Stomach (tissue), 8 donors: ENCODE measurements at regions not wholly inside any gene's neighbourhood (a gene's known extent, or its start where the extent isn't known, plus 50 kb on each side); places are given as distances from the start of the nearest gene placed in this dataset.

Source experiments
- DNase-seq, 2 donors: peaks; one replicate each; pipeline versions ENCODE4 v3.0.0 to v3.0.0-alpha.2; 2013 to 2019
- H3K27ac ChIP-seq, 5 donors: fragments of 200-600 bp in 4 of 5; sonication (generic) in 4 of 5; one replicate each; pipeline ENCODE4 v1.5.1; 2013 to 2019; ENCODE audit warnings: mild to moderate bottlenecking in 1 of 5, moderate library complexity in 1 of 5
- H3K27me3 ChIP-seq, 3 donors: fragments of 200-600 bp; sonication (generic); one replicate each; pipeline ENCODE4 v1.5.1; 2017 to 2019; ENCODE audit warnings: mixed run types in 1 of 3
- H3K36me3 ChIP-seq, 4 donors: fragments of 200-600 bp; sonication (generic); 1 replicate in 3 of 4; 2 replicates in 1 of 4; pipeline ENCODE4 v1.5.1; 2016 to 2019
- H3K4me1 ChIP-seq, 4 donors: fragments of 200-600 bp; sonication (generic); one replicate each; pipeline ENCODE4 v1.5.1; 2016 to 2019
- H3K4me3 ChIP-seq, 4 donors: fragments of 200-600 bp; sonication (generic) in 3 of 4; one replicate each; pipeline ENCODE4 v1.5.1; 2016 to 2019; ENCODE audit warnings: mild to moderate bottlenecking in 1 of 4
- H3K9me3 ChIP-seq, 4 donors: fragments of 200-600 bp; sonication (generic); one replicate each; pipeline ENCODE4 v1.5.1; 2016 to 2019
- EP300 ChIP-seq: sonication (generic); formaldehyde crosslinking; IDR thresholded peaks from one replicate; pipeline ENCODE4 v1.6.1; 2017; ENCODE audit warnings: antibody characterized with exemption
- POLR2A ChIP-seq, 4 donors: fragments of 450-650 bp; IDR thresholded peaks; one replicate each; pipeline ENCODE4 v1.6.1; 2016; ENCODE audit warnings: antibody characterized with exemption in 4 of 4, control low read depth in 2 of 4, mild to moderate bottlenecking in 1 of 4, moderate library complexity in 1 of 4
- POLR2AphosphoS5 ChIP-seq, 3 donors: sonication (generic); formaldehyde crosslinking; IDR thresholded peaks; one replicate each; pipeline ENCODE4 v1.6.1; 2016; ENCODE audit warnings: antibody characterized with exemption in 3 of 3
- WGBS, 5 donors: extraction: QIAGEN DNeasy Blood & Tissue Kit in 3 of 5; methylation state at CpG; one replicate each; pipeline versions ENCODE4 v1.1.5 to v1.1.7; 2013 to 2018; 5-methylcytosine and 5-hydroxymethylcytosine counted together
- intact Hi-C: fragments of 100-400 bp; cut with DNase I; formaldehyde crosslinking; loops from one replicate; pipeline ENCODE4 v1.15.1; 2023; ENCODE audit warnings: low total_unique reads
- TF ChIP-seq, protein P1 (sequence below), 7 experiments: fragments of 450-650 bp in 4 of 7; fragments of 200-600 bp in 3 of 7; sonication (generic) in 3 of 7; IDR thresholded peaks; one replicate each; pipeline ENCODE4 v1.5.1; 2016 to 2019; ENCODE audit warnings: antibody characterized with exemption in 7 of 7, control low read depth in 2 of 7, mild to moderate bottlenecking in 1 of 7
- donor health status: healthy with polysubstance abuse.
- donor health status: Bipolar disorder and iron deficiency.
- donor health status: healthy.

GRCh38 chr4:148694702-148695101 is 252.5 kb upstream of the NR3C2 start:
- Histone ChIP-seq H3K36me3 (no peaks in the 10 kb centered on the region), H3K9me3 (no peaks in the 10 kb centered on the region), H3K27me3 (no peaks in the 10 kb centered on the region), H3K27ac (no peak overlapping the region), H3K4me3 (no peak overlapping the region), H3K4me1 (no peaks in the 10 kb centered on the region)
- TF ChIP-seq, protein P1, sequence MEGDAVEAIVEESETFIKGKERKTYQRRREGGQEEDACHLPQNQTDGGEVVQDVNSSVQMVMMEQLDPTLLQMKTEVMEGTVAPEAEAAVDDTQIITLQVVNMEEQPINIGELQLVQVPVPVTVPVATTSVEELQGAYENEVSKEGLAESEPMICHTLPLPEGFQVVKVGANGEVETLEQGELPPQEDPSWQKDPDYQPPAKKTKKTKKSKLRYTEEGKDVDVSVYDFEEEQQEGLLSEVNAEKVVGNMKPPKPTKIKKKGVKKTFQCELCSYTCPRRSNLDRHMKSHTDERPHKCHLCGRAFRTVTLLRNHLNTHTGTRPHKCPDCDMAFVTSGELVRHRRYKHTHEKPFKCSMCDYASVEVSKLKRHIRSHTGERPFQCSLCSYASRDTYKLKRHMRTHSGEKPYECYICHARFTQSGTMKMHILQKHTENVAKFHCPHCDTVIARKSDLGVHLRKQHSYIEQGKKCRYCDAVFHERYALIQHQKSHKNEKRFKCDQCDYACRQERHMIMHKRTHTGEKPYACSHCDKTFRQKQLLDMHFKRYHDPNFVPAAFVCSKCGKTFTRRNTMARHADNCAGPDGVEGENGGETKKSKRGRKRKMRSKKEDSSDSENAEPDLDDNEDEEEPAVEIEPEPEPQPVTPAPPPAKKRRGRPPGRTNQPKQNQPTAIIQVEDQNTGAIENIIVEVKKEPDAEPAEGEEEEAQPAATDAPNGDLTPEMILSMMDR (IDR thresholded peaks at IDR 0.05): no peak
- TF ChIP-seq POLR2AphosphoS5 (IDR thresholded peaks at IDR 0.05) (no peak), EP300 (no peak), POLR2A (IDR thresholded peaks at IDR 0.05) (no peak)
- DNase-seq: no peak
- 58 to 75% (median 60%) methylated on average over 5 of the region's 5 CpGs for WGBS, 5 donors
- intact Hi-C loops: no loop called here

DNA sequence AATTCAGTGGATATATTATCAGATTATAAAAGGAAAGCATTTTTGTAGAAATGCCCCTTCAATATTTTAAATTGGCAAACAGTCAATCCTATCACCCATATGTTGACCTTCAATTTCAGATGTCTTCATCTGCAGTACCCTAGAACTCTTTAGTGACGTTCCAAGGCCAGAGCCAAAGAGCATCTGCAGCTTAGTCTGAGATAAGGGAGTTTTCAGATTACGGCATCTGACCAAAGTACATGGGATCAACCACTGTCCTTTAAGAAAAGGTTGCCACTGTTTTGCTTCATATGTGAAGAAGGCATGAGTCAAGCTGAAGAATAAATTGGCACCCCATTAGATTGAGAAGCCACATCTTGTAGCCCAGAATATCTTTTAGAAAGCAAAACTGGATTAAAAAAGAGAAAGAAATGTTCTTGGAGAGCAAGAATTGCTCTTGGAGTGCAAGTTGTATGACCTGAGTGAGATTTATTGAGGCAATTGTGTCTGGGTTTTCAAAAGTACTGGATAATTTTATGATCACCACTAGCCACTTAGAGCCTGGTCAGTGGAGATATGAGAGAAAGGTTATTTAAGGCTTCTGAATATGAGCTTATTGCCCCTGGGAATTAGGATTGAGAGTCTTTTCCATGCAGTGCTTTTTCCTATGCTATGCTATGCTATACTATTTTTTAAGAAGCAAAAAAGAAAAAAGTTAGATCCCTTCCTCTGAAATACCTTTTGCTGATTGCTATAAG is 251.9 kb upstream of the NR3C2 start:
- Histone ChIP-seq H3K36me3 (no peaks in the 10 kb centered on the region), H3K27me3 (no peaks in the 10 kb centered on the region), H3K4me1 (no peaks in the 10 kb centered on the region), H3K4me3 (no peak overlapping the region), H3K9me3 (no peaks in the 10 kb centered on the region), H3K27ac (no peak overlapping the region)
- TF ChIP-seq EP300: no peak
- intact Hi-C loops: no loop called here
- 71 to 93% (median 83%) methylated on average over 2 of the region's 2 CpGs for WGBS, 5 donors
- no peak for DNase-seq

DNA sequence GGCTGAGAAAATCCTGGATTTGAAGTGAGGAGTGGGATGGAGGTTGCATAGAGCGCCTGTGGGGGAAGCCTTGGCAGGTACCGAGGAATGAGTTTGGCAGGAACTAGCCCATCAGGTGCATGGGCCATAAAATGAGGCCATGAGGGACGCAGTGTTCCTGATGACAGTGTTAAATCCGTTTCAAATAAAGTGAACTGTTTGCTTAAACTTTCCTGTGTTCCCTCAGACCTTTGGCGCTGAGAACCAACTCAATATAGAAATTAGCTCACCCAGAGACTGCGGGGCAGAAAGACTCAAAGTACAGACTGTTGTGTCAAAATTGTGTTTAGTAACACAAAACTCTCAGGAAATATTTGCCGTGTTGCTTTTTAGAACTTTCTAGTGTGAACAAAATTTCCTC is 250.0 kb upstream of the NR3C2 start:
- H3K4me3 ChIP-seq: no peak overlapping the region
- H3K27me3 ChIP-seq: no peaks in the 10 kb centered on the region
- no peak for DNase-seq
- TF ChIP-seq EP300 (no peak), POLR2AphosphoS5 (IDR thresholded peaks at IDR 0.05) (no peak), POLR2A (IDR thresholded peaks at IDR 0.05) (no peak)
- TF ChIP-seq, protein P1 (IDR thresholded peaks at IDR 0.05): no peak
- H3K36me3 ChIP-seq: no peaks in the 10 kb centered on the region
- H3K4me1 ChIP-seq: no peaks in the 10 kb centered on the region
- 72 to 85% (median 79%) methylated on average over 7 of the region's 7 CpGs for WGBS, 5 donors
- intact Hi-C loops: no loop called here
- no peaks in the 10 kb centered on the region for H3K9me3 ChIP-seq
- H3K27ac ChIP-seq: no peak overlapping the region

- Histone ChIP-seq H3K4me3 (no peak overlapping the region), H3K27ac (no peak overlapping the region), H3K36me3 (no peaks in the 10 kb centered on the region), H3K27me3 (no peaks in the 10 kb centered on the region), H3K4me1 (no peaks in the 10 kb centered on the region), H3K9me3 (no peaks in the 10 kb centered on the region)
- intact Hi-C loops: no loop called here
- 66 to 80% (median 73%) methylated on average over 3 of the region's 3 CpGs for WGBS, 5 donors
- no peak for DNase-seq
- TF ChIP-seq, protein P1 (IDR thresholded peaks at IDR 0.05): no peak
- TF ChIP-seq POLR2AphosphoS5 (IDR thresholded peaks at IDR 0.05) (no peak), EP300 (no peak), POLR2A (IDR thresholded peaks at IDR 0.05) (no peak)
These were observed 244.2 kb upstream of the NR3C2 start for GRCh38 chr4:148686449-148686848.

- H3K27me3 ChIP-seq: no peaks in the 10 kb centered on the region
- no peaks in the 10 kb centered on the region for H3K9me3 ChIP-seq
- 77 to 93% (median 88%) methylated on average over 1 of the region's 1 CpG for WGBS, 5 donors
- no peak for DNase-seq
- H3K36me3 ChIP-seq: no peaks in the 10 kb centered on the region
- TF ChIP-seq POLR2AphosphoS5 (IDR thresholded peaks at IDR 0.05) (no peak), POLR2A (IDR thresholded peaks at IDR 0.05) (no peak), EP300 (no peak)
- TF ChIP-seq, protein P1 (IDR thresholded peaks at IDR 0.05): no peak
- no peak overlapping the region for H3K27ac ChIP-seq
- H3K4me3 ChIP-seq: no peak overlapping the region
- intact Hi-C loops: no loop called here
- no peaks in the 10 kb centered on the region for H3K4me1 ChIP-seq
These were observed 242.4 kb upstream of the NR3C2 start for GRCh38 chr4:148684638-148685037.
